GM21619 (cell line): ENCODE measurements at regions not wholly inside any gene's neighbourhood (a gene's known extent, or its start where the extent isn't known, plus 50 kb on each side); places are given as distances from the start of the nearest gene placed in this dataset.
A peak's percentile ranks its signal among the peaks of the same experiment; 100 is the strongest.
"Not testable (repeated sequence)": the region's sequence is repeated elsewhere in the genome, so short reads cannot be mapped to it uniquely, and the experiment has no call there.

Source experiments
- ATAC-seq: cut with Tn5 transposase; IDR thresholded peaks from one replicate; pipeline ENCODE4 v1.9.1; 2021; ENCODE audit not compliant: unreplicated experiment

GRCh38 chr4:81375745-81376144 is 96.0 kb downstream of the RASGEF1B start:
- ATAC-seq: no peak

GRCh38 chr4:81369886-81370285 is 101.8 kb downstream of the RASGEF1B start:
- no peak for ATAC-seq

- no peak for ATAC-seq
These were observed 104.9 kb downstream of the RASGEF1B start for GRCh38 chr4:81366779-81367178.

GRCh38 chr4:81360737-81361136 is 111.0 kb downstream of the RASGEF1B start:
- no peak for ATAC-seq

GRCh38 chr4:81359207-81359606 is 112.5 kb downstream of the RASGEF1B start:
- ATAC-seq: no peak

- ATAC-seq: no peak
These were observed 113.6 kb downstream of the RASGEF1B start for GRCh38 chr4:81358154-81358553.

- no peak for ATAC-seq
These were observed 115.1 kb downstream of the RASGEF1B start for GRCh38 chr4:81356621-81357020.

GRCh38 chr4:81355136-81355535 is 116.6 kb downstream of the RASGEF1B start:
- ATAC-seq: no peak

- ATAC-seq: no peak
These were observed 117.8 kb downstream of the RASGEF1B start for GRCh38 chr4:81353861-81354260.

GRCh38 chr4:81352446-81352835 is 119.3 kb downstream of the RASGEF1B start:
- no peak for ATAC-seq

- peak; percentile 96 for ATAC-seq
These were observed 119.9 kb downstream of the RASGEF1B start for GRCh38 chr4:81351654-81352445.

- no peak for ATAC-seq
These were observed 121.7 kb downstream of the RASGEF1B start for GRCh38 chr4:81350040-81350439.

GRCh38 chr4:81348778-81349094 is 123.0 kb downstream of the RASGEF1B start:
- no peak for ATAC-seq

GRCh38 chr4:81348086-81348777 is 123.5 kb downstream of the RASGEF1B start:
- ATAC-seq: no peak

GRCh38 chr4:81346719-81347118 is 125.0 kb downstream of the RASGEF1B start:
- ATAC-seq: no peak

GRCh38 chr4:81343536-81343935 is 128.2 kb downstream of the RASGEF1B start:
- no peak for ATAC-seq

GRCh38 chr4:81343046-81343445 is 128.0 kb upstream of the PRKG2 start:
- no peak for ATAC-seq

GRCh38 chr4:81337211-81337610 is 122.2 kb upstream of the PRKG2 start:
- ATAC-seq: no peak

GRCh38 chr4:81335122-81335912 is 120.3 kb upstream of the PRKG2 start:
- no peak for ATAC-seq

- no peak for ATAC-seq
These were observed 115.0 kb upstream of the PRKG2 start for GRCh38 chr4:81330018-81330417.

GRCh38 chr4:81326581-81326980 is 111.6 kb upstream of the PRKG2 start:
- ATAC-seq: no peak

- not testable (repeated sequence) for ATAC-seq
These were observed 109.6 kb upstream of the PRKG2 start for GRCh38 chr4:81324594-81324993.
